ENCODE measurements at regions not wholly inside any gene's neighbourhood (a gene's known extent, or its start where the extent isn't known, plus 50 kb on each side); places are given as distances from the start of the nearest gene placed in this dataset.

- no peak for TF ChIP-seq CTCF (IDR thresholded peaks at IDR 0.05; ENCODE audit: extremely low read depth in 1 of 2, insufficient read depth in 1 of 2, low read depth in 1 of 2, low read length in 2 of 2)
- no peak for TF ChIP-seq POLR2A (IDR thresholded peaks at IDR 0.05; ENCODE audit: low read depth, low read length)
- TF ChIP-seq POLR2AphosphoS5 (IDR thresholded peaks at IDR 0.05; ENCODE audit: insufficient read depth, low read depth, low read length), result no peak
- no peak for TF ChIP-seq MAX (IDR thresholded peaks at IDR 0.05; ENCODE audit: insufficient read depth, insufficient read length)
- no peak for TF ChIP-seq JUN (IDR thresholded peaks at IDR 0.05; ENCODE audit: borderline replicate concordance, insufficient read depth, insufficient read length, low read depth)
- no peak for TF ChIP-seq MYC (IDR thresholded peaks at IDR 0.05; ENCODE audit: low read depth, low read length)
- TF ChIP-seq EZH2 (IDR thresholded peaks at IDR 0.05; ENCODE audit: borderline replicate concordance, low read depth, low read length, severe bottlenecking), result no peak
Measured at GRCh38 chr16:50996830-50997186, 154.3 kb downstream of the SALL1 start.

All from endothelial cell of umbilical vein (primary cell).